D721Med (cell line): ENCODE measurements at regions not wholly inside any gene's neighbourhood (a gene's known extent, or its start where the extent isn't known, plus 50 kb on each side); places are given as distances from the start of the nearest gene placed in this dataset.

Source experiments
- DNase-seq: peaks from one replicate; pipeline ENCODE4 v3.0.0; 2011; ENCODE audit warnings: low spot score; ENCODE audit not compliant: insufficient read length
- FAIRE-seq: peaks from 2 replicates; lab custom pipeline; 2011; peaks lifted over from hg19 to GRCh38; lab: Jason Lieb, UNC
- TF ChIP-seq, protein P1 (sequence below): IDR thresholded peaks from 2 replicates; pipeline ENCODE4 v1.5.1; 2012; ENCODE audit warnings: mild to moderate bottlenecking, control low read depth; ENCODE audit not compliant: insufficient read depth; ENCODE audit errors: missing control alignments

DNA sequence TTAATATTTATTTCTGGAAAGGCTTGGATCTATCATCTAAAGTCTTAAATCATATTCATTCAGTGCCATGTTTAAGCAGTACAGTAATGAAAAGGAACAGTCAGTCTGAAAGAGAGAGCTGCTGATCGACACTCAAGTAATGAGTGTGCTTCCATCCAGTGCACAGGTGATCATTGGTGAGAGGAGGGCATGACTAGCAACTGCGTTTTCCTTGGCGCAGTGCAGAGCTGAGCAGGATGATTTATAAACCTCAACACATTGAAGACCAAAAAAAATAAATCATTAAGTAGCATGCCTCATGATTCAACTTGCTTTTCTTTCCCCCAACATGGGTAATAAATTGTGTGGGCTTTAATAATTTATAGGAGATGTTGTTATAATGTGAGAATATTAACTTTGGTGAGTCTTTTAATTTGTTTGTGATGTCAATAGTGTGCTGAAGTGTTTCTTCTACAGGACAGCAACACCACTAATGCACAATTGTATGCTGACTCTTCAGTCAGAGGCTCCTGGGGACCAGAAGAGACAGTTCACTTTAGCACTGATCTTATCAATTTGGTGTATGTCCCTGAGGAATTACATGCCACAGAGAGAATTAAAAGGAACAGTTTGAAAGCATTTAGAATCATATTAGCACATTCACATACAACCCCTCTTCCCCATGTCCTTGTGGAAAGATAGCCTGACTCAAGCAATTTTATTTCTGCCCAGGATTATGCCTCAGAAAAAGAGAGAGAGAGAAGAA lies 199.7 kb upstream of the ADGRL2 start:
- DNase-seq (no peak), FAIRE-seq (no peak)
- TF ChIP-seq, protein P1, sequence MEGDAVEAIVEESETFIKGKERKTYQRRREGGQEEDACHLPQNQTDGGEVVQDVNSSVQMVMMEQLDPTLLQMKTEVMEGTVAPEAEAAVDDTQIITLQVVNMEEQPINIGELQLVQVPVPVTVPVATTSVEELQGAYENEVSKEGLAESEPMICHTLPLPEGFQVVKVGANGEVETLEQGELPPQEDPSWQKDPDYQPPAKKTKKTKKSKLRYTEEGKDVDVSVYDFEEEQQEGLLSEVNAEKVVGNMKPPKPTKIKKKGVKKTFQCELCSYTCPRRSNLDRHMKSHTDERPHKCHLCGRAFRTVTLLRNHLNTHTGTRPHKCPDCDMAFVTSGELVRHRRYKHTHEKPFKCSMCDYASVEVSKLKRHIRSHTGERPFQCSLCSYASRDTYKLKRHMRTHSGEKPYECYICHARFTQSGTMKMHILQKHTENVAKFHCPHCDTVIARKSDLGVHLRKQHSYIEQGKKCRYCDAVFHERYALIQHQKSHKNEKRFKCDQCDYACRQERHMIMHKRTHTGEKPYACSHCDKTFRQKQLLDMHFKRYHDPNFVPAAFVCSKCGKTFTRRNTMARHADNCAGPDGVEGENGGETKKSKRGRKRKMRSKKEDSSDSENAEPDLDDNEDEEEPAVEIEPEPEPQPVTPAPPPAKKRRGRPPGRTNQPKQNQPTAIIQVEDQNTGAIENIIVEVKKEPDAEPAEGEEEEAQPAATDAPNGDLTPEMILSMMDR, result no peak

DNA sequence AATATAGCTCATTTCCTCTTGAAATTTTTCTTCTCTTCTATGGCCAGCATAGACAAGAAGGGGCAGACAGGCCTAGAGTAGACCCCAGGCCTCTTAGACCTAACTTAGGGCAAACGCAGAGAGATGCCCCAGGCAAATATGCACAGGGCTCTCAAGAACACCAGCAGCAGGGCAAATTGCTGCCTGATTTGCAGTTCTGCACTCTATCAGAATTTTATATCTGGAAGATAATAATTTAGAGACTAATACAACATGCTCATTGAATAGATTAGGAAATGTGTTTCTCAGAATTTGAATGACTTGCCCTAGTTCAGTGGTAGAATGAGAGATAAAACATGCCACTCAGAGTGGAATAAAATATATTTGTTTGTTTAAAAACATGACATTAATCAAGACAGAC lies 200.4 kb upstream of the ADGRL2 start:
- TF ChIP-seq, protein P1, result no peak
- DNase-seq, result no peak
- FAIRE-seq, result no peak

DNA sequence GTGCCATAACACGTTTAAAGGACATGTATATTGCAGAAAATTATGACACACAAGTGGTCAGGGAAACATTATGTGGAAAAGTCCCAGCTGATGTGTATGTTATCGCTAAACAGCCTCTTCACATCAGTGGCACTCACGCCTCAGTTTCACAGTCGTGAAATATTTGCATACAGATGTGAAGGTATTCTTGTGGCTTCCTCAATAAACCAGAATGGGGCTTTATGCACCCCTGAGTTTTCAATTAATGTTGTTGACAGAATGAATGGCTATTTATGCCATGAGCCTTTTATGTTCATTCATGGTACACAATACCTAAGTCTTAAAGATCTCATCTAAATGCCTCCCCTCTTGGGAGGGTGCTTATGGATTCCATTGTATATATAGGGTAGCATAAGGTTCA lies 202.1 kb upstream of the ADGRL2 start:
- FAIRE-seq (no peak), DNase-seq (no peak)
- TF ChIP-seq, protein P1, result no peak

DNA sequence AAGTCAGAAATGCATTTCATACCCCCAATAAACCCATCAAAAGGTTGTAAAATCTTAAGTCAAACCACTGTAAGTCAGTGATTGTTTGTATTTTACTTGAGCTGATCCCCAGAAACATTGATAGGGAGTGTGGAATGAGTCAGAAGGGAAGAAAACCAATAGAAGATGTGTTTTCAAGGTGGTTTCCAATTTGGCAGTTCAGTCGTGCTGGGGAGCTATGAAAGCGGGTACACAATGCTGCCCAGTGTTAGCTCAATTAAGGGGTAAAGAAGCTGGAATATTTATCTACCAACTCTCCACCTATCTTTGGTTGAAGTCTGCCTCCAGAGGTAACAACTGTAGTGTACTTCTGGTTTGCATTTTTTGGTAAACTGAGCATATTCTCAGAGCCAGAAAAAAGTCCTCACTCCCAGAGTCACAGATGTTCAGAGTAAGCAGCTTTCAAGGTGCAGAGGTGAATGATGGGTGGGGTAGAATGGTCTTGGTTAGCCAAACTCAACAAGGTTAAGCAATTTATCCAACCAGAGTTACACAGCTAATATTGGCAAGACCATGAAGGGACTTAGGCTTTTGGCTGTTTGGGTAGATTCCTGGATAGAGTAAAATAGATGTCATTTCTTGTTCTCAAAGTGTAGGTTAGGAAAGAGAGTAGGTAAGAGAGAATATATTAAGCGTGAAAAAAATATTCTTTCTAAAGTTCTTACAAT lies 202.9 kb upstream of the ADGRL2 start:
- DNase-seq, result no peak
- no peak for FAIRE-seq
- TF ChIP-seq, protein P1, result no peak

DNA sequence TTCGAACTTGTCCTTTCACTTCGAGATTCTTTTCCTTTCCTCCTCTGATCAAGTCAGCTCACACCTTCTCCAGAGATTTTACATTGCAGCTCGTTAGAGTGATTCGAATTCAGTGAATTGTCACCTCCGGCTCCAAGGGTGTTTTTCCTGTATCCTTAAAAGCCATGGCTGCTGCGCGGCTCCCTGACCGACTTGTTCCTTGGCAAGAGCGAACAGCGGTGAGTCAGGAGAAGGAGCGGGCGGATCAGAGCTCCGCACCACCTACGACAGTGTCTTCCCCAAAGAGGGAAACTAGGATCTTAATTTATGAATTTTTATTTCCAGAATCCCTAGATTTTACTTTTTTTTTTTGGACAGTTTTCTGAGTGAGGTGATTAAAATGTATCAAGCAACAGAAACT lies 204.4 kb upstream of the ADGRL2 start:
- DNase-seq, result no peak
- TF ChIP-seq, protein P1, result no peak

DNA sequence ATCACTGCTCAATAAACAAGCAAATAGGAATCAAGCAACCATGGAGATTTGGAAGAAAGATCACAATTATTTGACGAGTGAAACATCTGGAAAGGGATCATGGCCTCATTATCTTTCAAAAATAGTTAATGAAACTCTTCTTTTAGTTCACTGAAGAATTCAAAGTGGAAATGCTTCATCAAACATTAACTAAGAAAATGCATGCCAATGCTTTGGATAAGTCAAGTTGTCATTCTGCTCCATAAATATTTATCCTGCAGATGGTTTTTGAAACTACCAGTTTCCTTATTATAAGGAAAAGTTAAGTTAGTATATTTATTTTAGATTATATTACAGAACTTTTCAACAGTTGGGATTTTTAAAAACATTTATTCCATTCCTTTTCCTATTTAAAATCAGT lies 206.5 kb upstream of the ADGRL2 start:
- TF ChIP-seq, protein P1, result no peak
- no peak for FAIRE-seq
- DNase-seq, result no peak

More for the DNA sequence above, 204.4 kb upstream of the ADGRL2 start:
- FAIRE-seq, result no peak

DNA sequence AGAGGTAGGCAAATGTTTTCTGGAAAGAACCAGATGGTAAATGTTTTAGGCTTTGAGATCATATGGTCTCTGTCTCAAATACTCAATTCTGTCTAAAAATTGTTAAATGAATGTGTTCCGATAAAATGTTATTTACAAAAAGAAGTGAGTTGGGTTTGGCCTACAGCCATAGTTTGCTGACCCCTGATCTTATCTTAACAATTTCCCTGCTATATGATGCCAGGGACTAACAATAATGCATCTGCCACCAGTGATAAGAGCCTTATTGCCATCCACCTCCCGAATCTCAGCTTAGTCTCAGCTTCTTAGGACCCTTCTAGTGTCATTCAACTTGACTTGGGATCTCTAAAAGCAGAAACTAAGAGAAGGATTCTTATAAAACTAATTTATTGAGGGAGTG lies 208.5 kb upstream of the ADGRL2 start:
- FAIRE-seq (no peak), DNase-seq (no peak)
- TF ChIP-seq, protein P1, result no peak
